CD4-positive, alpha-beta memory T cell (primary cell): ENCODE measurements at regions not wholly inside any gene's neighbourhood (a gene's known extent, or its start where the extent isn't known, plus 50 kb on each side); places are given as distances from the start of the nearest gene placed in this dataset.

Experiments used
- CTCF ChIA-PET: fragments of 350-600 bp; sonication (Branson Sonifier 250); formaldehyde crosslinking; loops from one replicate; lab custom pipeline; 2021; ENCODE audit warnings: inconsistent platforms; ENCODE audit not compliant: partially characterized antibody; lab: Charles Lee
- POLR2A ChIA-PET: fragments of 350-600 bp; sonication (Branson Sonifier 250); formaldehyde crosslinking; loops from one replicate; lab custom pipeline; 2021; ENCODE audit not compliant: partially characterized antibody; lab: Charles Lee
- DNase-seq, 5 donors: peaks; one replicate each; pipeline versions ENCODE4 v3.0.0 to v3.0.0-alpha.2; 2020 to 2022; ENCODE audit warnings: mixed read lengths in 1 of 5
- H3K27ac ChIP-seq: one replicate; pipeline ENCODE4 v1.7.0; 2013; ENCODE audit warnings: low read depth, low read length
- H3K27me3 ChIP-seq: 2 replicates; pipeline ENCODE4 v1.7.0; 2013; ENCODE audit warnings: mild to moderate bottlenecking, low read length, moderate library complexity; ENCODE audit not compliant: insufficient read depth
- H3K36me3 ChIP-seq: 2 replicates; pipeline ENCODE4 v1.7.0; 2013; ENCODE audit warnings: mild to moderate bottlenecking, low read length, moderate library complexity; ENCODE audit not compliant: insufficient read depth
- H3K4me1 ChIP-seq: 2 replicates; pipeline ENCODE4 v1.7.0; 2013; ENCODE audit warnings: mild to moderate bottlenecking, low read length, moderate library complexity; ENCODE audit not compliant: insufficient read depth
- H3K4me3 ChIP-seq, 2 donors: one replicate each; pipeline ENCODE4 v1.7.0; 2013; ENCODE audit warnings: low read length in 2 of 2, mild to moderate bottlenecking in 1 of 2
- H3K9me3 ChIP-seq, 2 donors: one replicate each; pipeline ENCODE4 v1.7.0; 2013; ENCODE audit warnings: low read length in 2 of 2, control low read depth in 1 of 2; ENCODE audit not compliant: control insufficient read depth in 1 of 2
- H3K27ac Mint-ChIP-seq, 7 donors: one replicate each; pipeline ENCODE4 v1.8.0; 2020 to 2021; ENCODE audit warnings: mixed read lengths in 7 of 7, mild to moderate bottlenecking in 6 of 7, inconsistent platforms in 3 of 7, moderate library complexity in 3 of 7
- H3K27me3 Mint-ChIP-seq, 2 donors: one replicate each; pipeline ENCODE4 v1.8.0; 2020 to 2021; ENCODE audit warnings: mixed read lengths in 2 of 2
- H3K36me3 Mint-ChIP-seq, 2 donors: one replicate each; pipeline ENCODE4 v1.8.0; 2020 to 2021; ENCODE audit warnings: mixed read lengths in 2 of 2, inconsistent platforms in 1 of 2, mild to moderate bottlenecking in 1 of 2
- H3K4me1 Mint-ChIP-seq, 4 donors: one replicate each; pipeline ENCODE4 v1.8.0; 2020 to 2021; ENCODE audit warnings: mixed read lengths in 4 of 4, mild to moderate bottlenecking in 1 of 4
- H3K4me3 Mint-ChIP-seq, 8 donors: one replicate each; pipeline ENCODE4 v1.8.0; 2020 to 2021; ENCODE audit warnings: mixed read lengths in 8 of 8, mild to moderate bottlenecking in 7 of 8, moderate library complexity in 6 of 8, inconsistent platforms in 3 of 8
- H3K9me3 Mint-ChIP-seq, 8 donors: one replicate each; pipeline ENCODE4 v1.8.0; 2020 to 2021; ENCODE audit warnings: mixed read lengths in 8 of 8, mild to moderate bottlenecking in 5 of 8, inconsistent platforms in 3 of 8, moderate library complexity in 1 of 8
- intact Hi-C: fragments of 100-400 bp; cut with micrococcal nuclease; formaldehyde crosslinking; loops from one replicate; pipeline ENCODE4 v1.15.1; 2023

- intact Hi-C loops, result no loop called here
- no peaks in the 10 kb centered on the region for H3K4me1 Mint-ChIP-seq
- CTCF ChIA-PET, result no interaction called here
- no peaks in the 10 kb centered on the region for H3K9me3 Mint-ChIP-seq
- POLR2A ChIA-PET, result no interaction called here
- no peak for DNase-seq
- H3K36me3 ChIP-seq, result no peaks in the 10 kb centered on the region
- H3K27ac ChIP-seq, result no peak overlapping the region
- H3K4me3 Mint-ChIP-seq, result no peak overlapping the region
- no peak overlapping the region for H3K27ac Mint-ChIP-seq
- no peaks in the 10 kb centered on the region for H3K27me3 Mint-ChIP-seq
- no peaks in the 10 kb centered on the region for H3K9me3 ChIP-seq
- H3K4me3 ChIP-seq, result no peak overlapping the region
- no peaks in the 10 kb centered on the region for H3K4me1 ChIP-seq
- H3K36me3 Mint-ChIP-seq, result no peaks in the 10 kb centered on the region
- H3K27me3 ChIP-seq, result no peaks in the 10 kb centered on the region
Observed at GRCh38 chr9:109716631-109717030, 63.4 kb upstream of the PALM2AKAP2 start.

- no peaks in the 10 kb centered on the region for H3K27me3 ChIP-seq
- H3K9me3 Mint-ChIP-seq, result no peaks in the 10 kb centered on the region
- H3K27ac ChIP-seq, result no peak overlapping the region
- no peaks in the 10 kb centered on the region for H3K36me3 Mint-ChIP-seq
- no peaks in the 10 kb centered on the region for H3K27me3 Mint-ChIP-seq
- H3K27ac Mint-ChIP-seq, result no peak overlapping the region
- no peak overlapping the region for H3K4me3 ChIP-seq
- ChIA-PET CTCF (no interaction called here), POLR2A (no interaction called here)
- H3K36me3 ChIP-seq, result no peaks in the 10 kb centered on the region
- no peaks in the 10 kb centered on the region for H3K9me3 ChIP-seq
- no peaks in the 10 kb centered on the region for H3K4me1 ChIP-seq
- H3K4me3 Mint-ChIP-seq, result no peak overlapping the region
- no peak for DNase-seq
- intact Hi-C loops, result no loop called here
- H3K4me1 Mint-ChIP-seq, result no peaks in the 10 kb centered on the region
Observed at GRCh38 chr9:109717342-109717741, 62.7 kb upstream of the PALM2AKAP2 start.

GRCh38 chr9:109718861-109719260, 61.1 kb upstream of the PALM2AKAP2 start:
- intact Hi-C loops, result no loop called here
- H3K36me3 ChIP-seq, result no peaks in the 10 kb centered on the region
- H3K4me1 Mint-ChIP-seq, result no peaks in the 10 kb centered on the region
- no peak overlapping the region for H3K27ac ChIP-seq
- CTCF ChIA-PET, result no interaction called here
- H3K27me3 ChIP-seq, result no peaks in the 10 kb centered on the region
- no peaks in the 10 kb centered on the region for H3K9me3 ChIP-seq
- no peaks in the 10 kb centered on the region for H3K36me3 Mint-ChIP-seq
- no peak overlapping the region for H3K4me3 ChIP-seq
- no peaks in the 10 kb centered on the region for H3K4me1 ChIP-seq
- POLR2A ChIA-PET, result no interaction called here
- DNase-seq, result no peak
- no peak overlapping the region for H3K4me3 Mint-ChIP-seq
- H3K27me3 Mint-ChIP-seq, result no peaks in the 10 kb centered on the region
- peaks cover 0 to 9% (median 1%) of the 10 kb centered on the region in 8 donors for H3K9me3 Mint-ChIP-seq
- H3K27ac Mint-ChIP-seq, result no peak overlapping the region

GRCh38 chr9:109721001-109721400, 59.0 kb upstream of the PALM2AKAP2 start:
- no peak overlapping the region for H3K4me3 ChIP-seq
- H3K4me1 Mint-ChIP-seq, result no peaks in the 10 kb centered on the region
- H3K4me1 ChIP-seq, result no peaks in the 10 kb centered on the region
- no peaks in the 10 kb centered on the region for H3K36me3 ChIP-seq
- intact Hi-C loops, result no loop called here
- no peaks in the 10 kb centered on the region for H3K27me3 ChIP-seq
- POLR2A ChIA-PET, result no interaction called here
- CTCF ChIA-PET, result no interaction called here
- H3K9me3 Mint-ChIP-seq, result peaks cover 0 to 14% (median 1%) of the 10 kb centered on the region in 8 donors
- no peak overlapping the region for H3K27ac Mint-ChIP-seq
- DNase-seq, result no peak
- H3K36me3 Mint-ChIP-seq, result no peaks in the 10 kb centered on the region
- H3K27ac ChIP-seq, result no peak overlapping the region
- H3K4me3 Mint-ChIP-seq, result no peak overlapping the region
- no peaks in the 10 kb centered on the region for H3K27me3 Mint-ChIP-seq
- H3K9me3 ChIP-seq, result no peaks in the 10 kb centered on the region

- no peak for DNase-seq
- POLR2A ChIA-PET, result no interaction called here
- no peak overlapping the region for H3K4me3 Mint-ChIP-seq
- Histone ChIP-seq H3K27me3 (no peaks in the 10 kb centered on the region), H3K36me3 (no peaks in the 10 kb centered on the region), H3K9me3 (no peaks in the 10 kb centered on the region), H3K27ac (no peak overlapping the region), H3K4me1 (no peaks in the 10 kb centered on the region), H3K4me3 (no peak overlapping the region)
- H3K36me3 Mint-ChIP-seq, result no peaks in the 10 kb centered on the region
- CTCF ChIA-PET, result no interaction called here
- H3K27me3 Mint-ChIP-seq, result no peaks in the 10 kb centered on the region
- intact Hi-C loops, result no loop called here
- no peaks in the 10 kb centered on the region for H3K4me1 Mint-ChIP-seq
- no peak overlapping the region for H3K27ac Mint-ChIP-seq
- peaks cover 0 to 14% (median 1%) of the 10 kb centered on the region in 8 donors for H3K9me3 Mint-ChIP-seq
Observed at GRCh38 chr9:109722007-109722406, 58.0 kb upstream of the PALM2AKAP2 start.

- ChIA-PET POLR2A (no interaction called here), CTCF (no interaction called here)
- H3K27ac ChIP-seq, result no peak overlapping the region
- DNase-seq, result no peak
- H3K4me1 ChIP-seq, result no peaks in the 10 kb centered on the region
- Mint-ChIP-seq H3K4me1 (no peaks in the 10 kb centered on the region), H3K27ac (no peak overlapping the region), H3K36me3 (no peaks in the 10 kb centered on the region), H3K4me3 (no peak overlapping the region), H3K9me3 (peaks cover 0 to 14% (median 1%) of the 10 kb centered on the region in 8 donors), H3K27me3 (no peaks in the 10 kb centered on the region)
- H3K4me3 ChIP-seq, result no peak overlapping the region
- H3K9me3 ChIP-seq, result no peaks in the 10 kb centered on the region
- no peaks in the 10 kb centered on the region for H3K27me3 ChIP-seq
- no peaks in the 10 kb centered on the region for H3K36me3 ChIP-seq
- intact Hi-C loops, result no loop called here
Observed at GRCh38 chr9:109723781-109724180, 56.2 kb upstream of the PALM2AKAP2 start.

GRCh38 chr9:109725460-109725859, 54.5 kb upstream of the PALM2AKAP2 start:
- POLR2A ChIA-PET, result no interaction called here
- intact Hi-C loops, result no loop called here
- peaks cover 0 to 14% (median 1%) of the 10 kb centered on the region in 8 donors for H3K9me3 Mint-ChIP-seq

GRCh38 chr9:109726119-109726518, 53.9 kb upstream of the PALM2AKAP2 start:
- Histone ChIP-seq H3K27ac (no peak overlapping the region), H3K27me3 (no peaks in the 10 kb centered on the region), H3K4me3 (no peak overlapping the region), H3K36me3 (no peaks in the 10 kb centered on the region), H3K9me3 (no peaks in the 10 kb centered on the region), H3K4me1 (no peaks in the 10 kb centered on the region)
- Mint-ChIP-seq H3K4me1 (no peaks in the 10 kb centered on the region), H3K4me3 (no peak overlapping the region), H3K27ac (no peak overlapping the region), H3K9me3 (peaks cover 0 to 14% (median 1%) of the 10 kb centered on the region in 8 donors), H3K36me3 (no peaks in the 10 kb centered on the region), H3K27me3 (peaks cover 0 to 5% of the 10 kb centered on the region in 2 donors)
- intact Hi-C loops, result no loop called here
- ChIA-PET POLR2A (no interaction called here), CTCF (no interaction called here)
- DNase-seq, result no peak

More at GRCh38 chr9:109725460-109725859, 54.5 kb upstream of the PALM2AKAP2 start:
- H3K9me3 ChIP-seq, result no peaks in the 10 kb centered on the region
- no peaks in the 10 kb centered on the region for H3K27me3 ChIP-seq
- CTCF ChIA-PET, result no interaction called here
- Mint-ChIP-seq H3K4me3 (no peak overlapping the region), H3K27me3 (peaks cover 0 to 3% of the 10 kb centered on the region in 2 donors), H3K36me3 (no peaks in the 10 kb centered on the region), H3K27ac (no peak overlapping the region), H3K4me1 (no peaks in the 10 kb centered on the region)
- no peak overlapping the region for H3K27ac ChIP-seq
- no peaks in the 10 kb centered on the region for H3K4me1 ChIP-seq
- no peak overlapping the region for H3K4me3 ChIP-seq
- H3K36me3 ChIP-seq, result no peaks in the 10 kb centered on the region
- DNase-seq, result no peak
